Head of caudate nucleus (tissue), 42 donors: ENCODE measurements at regions not wholly inside any gene's neighbourhood (a gene's known extent, or its start where the extent isn't known, plus 50 kb on each side); places are given as distances from the start of the nearest gene placed in this dataset.

ENCODE experiments used
- DNase-seq, 42 donors: peaks; one replicate each; pipeline versions ENCODE4 v3.0.0 to v3.0.0-alpha.2; 2020 to 2021; ENCODE audit warnings: mixed read lengths in 7 of 42
- intact Hi-C: fragments of 100-400 bp; cut with DNase I; formaldehyde crosslinking; loops from one replicate; pipeline ENCODE4 v1.15.0; 2022

- DNase-seq, result no peak
- intact Hi-C loops, result no loop called here
These were observed 145.9 kb upstream of the GALNT15 start for GRCh38 chr3:16028604-16029003.

DNA sequence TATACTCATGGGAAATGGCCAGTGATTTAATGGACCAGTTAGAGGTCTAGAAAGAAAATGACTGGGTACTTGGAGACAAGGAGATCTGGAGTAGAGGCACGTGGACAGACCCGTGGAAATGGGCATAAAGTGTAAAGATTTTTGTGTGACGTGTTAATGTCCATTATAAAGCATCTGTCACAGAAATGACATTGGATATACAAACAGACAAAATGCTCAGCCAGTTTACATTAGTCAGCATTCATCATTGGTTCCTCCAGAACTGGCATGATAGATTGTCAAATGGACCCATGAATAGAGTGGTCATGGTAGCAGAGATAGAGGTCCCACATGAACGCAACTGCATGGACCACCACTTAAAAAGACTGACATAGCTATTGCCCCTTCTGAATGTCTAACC is 144.1 kb upstream of the GALNT15 start:
- no peak for DNase-seq
- intact Hi-C loops, result no loop called here

DNA sequence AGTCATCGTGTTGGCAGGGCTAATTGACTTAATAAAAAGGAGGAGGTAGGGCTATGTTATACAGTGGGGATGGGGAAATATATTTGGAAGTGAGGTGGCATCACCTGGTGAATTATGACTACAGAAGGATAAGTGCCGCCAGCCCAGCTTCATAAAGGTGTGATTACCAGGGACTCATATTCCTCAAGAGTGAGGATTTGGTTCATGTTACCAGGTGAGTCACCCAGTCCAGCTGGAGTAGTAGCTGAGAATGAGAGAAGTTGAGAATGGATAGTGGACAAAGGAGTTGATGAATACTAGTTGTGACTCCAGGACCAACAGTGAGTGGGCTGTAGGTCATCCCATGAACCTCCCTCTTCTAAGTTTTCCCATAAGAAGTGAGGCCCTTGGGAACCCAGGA is 143.0 kb upstream of the GALNT15 start:
- no peak for DNase-seq
- intact Hi-C loops, result no loop called here

DNA sequence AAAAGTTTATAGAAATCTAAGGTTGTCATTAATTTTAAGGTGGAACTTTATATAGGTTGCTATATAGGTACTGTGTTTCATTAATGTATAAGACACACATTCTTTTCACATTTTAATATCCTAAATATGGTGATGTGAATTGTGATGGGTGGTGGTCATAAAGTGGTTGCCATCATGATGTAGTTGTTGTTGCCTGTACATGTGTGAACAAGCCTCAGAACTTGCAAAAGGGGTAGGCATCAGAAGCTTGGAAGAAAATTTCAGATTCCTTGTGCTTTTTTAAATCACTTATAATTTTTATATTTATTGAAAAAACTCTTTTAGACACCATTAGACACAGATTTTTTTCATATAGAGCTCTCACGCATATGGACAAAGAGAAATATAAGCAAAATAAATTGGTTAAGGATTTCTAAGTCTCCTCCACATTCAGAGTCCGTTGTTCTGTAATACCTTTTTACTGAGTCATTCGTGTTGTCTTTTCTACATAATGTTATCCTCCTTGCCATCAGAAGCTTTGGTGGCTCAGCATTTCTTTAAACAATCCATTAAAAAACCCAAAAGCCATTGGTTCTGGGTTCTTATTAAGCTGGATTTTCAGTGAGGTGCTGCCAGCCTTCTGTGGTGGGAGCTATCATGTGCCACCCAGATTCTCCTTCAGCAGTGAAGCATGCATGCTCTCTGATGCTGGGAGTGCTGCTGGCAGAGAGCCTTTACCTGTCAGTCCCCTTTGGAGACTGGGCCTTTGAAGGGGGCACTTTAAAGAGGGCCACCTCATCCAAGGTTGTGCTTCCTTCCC is 140.4 kb upstream of the GALNT15 start:
- intact Hi-C loops, result no loop called here
- no peak for DNase-seq

- no peak for DNase-seq
These were observed 133.5 kb upstream of the GALNT15 start for GRCh38 chr3:16040991-16041390.

GRCh38 chr3:16048435-16049318 is 125.8 kb upstream of the GALNT15 start:
- intact Hi-C loops, result loop anchor here (2.0 to 5.0 kb wide), 2 partner anchors 130 to 199 kb away; no protein-coding TSS in a partner anchor
- DNase-seq, result peak in 40 of 42 donors; percentile 17 to 89 (median 64)

More at GRCh38 chr3:16040991-16041390, 133.5 kb upstream of the GALNT15 start:
- intact Hi-C loops, result no loop called here

DNA sequence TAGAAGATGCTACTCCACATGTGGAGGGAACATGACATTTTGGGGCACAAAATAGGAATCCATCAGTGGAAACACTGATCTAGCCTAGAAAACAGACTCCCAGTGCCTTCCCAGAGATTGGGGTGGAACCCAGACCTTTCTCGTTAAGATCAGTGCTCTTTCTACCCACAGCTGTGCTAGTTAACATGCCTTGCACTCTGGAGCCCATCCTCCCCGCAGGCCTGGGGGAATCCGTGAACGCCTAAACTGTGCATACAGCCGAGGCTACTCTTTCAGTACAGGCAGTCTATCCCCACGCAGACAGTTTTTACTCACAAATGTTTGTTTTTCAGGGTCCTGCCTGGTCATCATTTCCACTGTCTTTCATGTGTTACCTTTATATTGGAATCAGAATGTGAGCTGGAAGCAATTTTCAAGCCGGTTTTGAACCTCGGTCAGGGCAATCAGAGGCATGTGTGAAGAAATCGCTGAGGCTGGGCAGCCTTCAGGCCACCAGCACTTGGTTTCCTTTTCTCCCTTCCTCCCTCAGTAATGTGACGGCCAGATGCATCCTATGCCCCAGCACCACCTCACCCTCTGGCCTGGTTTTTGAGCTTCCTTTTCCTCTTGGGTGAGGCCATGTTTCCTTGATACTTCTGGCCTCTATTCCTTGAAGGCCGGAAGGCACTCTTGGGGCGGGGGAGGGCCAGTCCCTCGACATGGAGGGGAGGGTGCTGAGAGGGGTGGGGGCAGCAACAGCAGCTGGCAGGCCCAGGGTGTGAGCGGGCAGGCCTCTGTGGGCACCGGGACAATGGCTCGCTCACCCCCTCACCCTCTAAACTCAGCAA is 123.6 kb upstream of the GALNT15 start:
- DNase-seq, result no peak
- intact Hi-C loops, result no loop called here

- no peak for DNase-seq
- intact Hi-C loops, result no loop called here
These were observed 122.8 kb upstream of the GALNT15 start for GRCh38 chr3:16051691-16052090.

DNA sequence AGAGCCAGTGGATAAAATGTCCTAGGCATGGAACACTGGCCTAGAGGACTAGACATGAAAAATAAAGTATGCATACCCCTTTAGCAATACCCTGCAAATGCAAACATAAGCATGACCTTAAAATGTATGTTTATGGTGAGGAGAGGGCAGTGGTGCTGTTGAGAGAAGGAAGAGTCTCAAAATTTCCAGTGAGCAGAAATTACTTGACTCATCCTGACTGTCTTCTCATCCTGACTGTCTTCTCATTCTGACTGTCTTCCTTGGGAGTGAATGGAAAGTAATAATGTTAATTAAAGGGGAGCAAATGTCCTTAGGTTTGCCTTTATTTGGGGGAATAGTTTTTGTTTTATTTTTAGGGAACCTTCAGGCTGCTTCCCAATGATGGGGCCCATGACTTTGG is 121.5 kb upstream of the GALNT15 start:
- intact Hi-C loops, result no loop called here
- no peak for DNase-seq

GRCh38 chr3:16053794-16054193 is 120.7 kb upstream of the GALNT15 start:
- DNase-seq, result no peak
- intact Hi-C loops, result no loop called here

DNA sequence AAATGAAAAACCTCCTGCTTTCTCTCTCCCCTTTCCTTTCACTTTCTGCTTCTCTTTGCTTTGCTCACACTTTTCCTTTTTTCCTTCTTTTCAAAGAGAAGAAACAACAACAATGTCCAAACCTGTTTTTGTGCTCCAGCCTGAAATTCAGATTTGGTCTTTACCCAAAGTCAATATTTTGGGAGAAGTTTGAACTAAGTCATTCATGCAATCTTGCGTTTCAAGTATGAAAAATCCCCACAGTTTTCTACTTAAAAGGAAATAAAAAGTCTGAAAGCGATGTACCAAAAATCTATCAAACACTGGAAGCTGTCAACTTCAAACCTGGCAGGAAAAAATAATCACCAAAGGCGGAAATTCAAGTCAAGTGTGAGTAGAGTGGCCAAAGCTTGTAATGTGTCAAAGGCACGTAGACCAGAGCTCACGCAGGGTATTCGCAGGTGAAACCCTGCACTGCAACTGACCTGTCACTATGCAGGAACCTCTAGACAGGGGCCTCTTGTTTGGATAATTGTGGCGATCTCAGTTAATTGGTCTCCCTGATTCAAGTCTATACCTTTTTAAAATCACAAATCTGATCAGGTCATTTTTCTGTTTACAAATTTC is 118.8 kb upstream of the GALNT15 start:
- no peak for DNase-seq
- intact Hi-C loops, result no loop called here

DNA sequence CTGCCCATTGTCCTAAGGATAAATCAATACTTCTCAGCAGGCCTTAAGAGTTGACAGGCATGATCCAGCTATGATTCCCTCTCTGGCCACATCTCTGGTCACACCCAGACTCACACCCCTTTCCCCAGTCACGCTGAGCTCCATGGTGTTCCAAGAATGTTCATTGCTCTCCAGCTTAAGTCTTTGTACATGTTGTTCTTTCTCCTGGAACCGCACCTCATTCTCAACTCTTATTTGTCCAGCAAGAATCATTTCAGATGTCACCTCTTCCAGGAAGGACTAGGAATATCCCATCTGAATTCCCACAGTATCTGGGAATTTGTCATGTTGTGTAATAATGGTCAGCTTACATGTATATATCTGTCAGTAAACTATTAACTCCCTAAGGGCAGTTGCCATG is 118.3 kb upstream of the GALNT15 start:
- DNase-seq, result no peak
- intact Hi-C loops, result no loop called here

DNA sequence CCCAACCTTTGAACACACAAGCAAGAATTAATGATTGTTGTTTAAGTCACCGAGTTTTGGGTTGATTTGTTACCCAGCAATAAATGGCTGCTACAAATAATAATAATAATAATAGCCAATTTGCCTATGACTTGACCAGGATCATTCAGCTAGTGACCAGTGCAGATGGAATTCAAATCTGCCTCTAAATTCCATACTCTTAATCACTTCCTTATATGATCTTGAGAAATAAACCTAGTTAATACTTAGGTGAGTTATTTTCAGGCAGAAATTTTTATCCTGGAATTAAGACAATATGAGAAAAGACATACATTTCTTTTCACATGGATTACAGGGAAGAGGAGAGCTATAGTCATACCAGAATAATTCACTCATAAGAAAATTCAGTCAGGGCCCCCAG is 116.0 kb upstream of the GALNT15 start:
- intact Hi-C loops, result no loop called here
- no peak for DNase-seq

DNA sequence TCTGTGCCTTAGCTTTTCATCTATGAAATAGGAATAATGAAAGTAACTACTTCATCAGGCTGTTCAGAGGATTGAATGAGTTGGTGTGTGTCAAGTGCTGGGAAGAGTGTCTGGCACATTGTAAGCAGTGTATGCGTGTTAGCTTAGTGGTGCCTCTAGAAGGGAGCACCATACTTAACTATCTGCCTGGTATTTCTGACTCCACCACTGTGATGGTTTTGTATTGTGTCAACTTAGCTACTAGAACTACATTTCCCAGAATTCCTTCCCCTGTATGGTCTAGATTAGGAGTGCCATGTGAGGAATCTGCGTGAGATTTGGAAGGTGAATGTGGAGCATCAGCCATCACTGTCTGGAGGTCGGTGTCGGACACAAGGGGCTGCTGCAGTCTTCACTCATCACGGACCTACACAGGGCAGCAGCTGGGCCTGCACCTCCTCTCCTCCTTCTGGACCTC is 115.4 kb upstream of the GALNT15 start:
- intact Hi-C loops, result no loop called here
- DNase-seq, result no peak

DNA sequence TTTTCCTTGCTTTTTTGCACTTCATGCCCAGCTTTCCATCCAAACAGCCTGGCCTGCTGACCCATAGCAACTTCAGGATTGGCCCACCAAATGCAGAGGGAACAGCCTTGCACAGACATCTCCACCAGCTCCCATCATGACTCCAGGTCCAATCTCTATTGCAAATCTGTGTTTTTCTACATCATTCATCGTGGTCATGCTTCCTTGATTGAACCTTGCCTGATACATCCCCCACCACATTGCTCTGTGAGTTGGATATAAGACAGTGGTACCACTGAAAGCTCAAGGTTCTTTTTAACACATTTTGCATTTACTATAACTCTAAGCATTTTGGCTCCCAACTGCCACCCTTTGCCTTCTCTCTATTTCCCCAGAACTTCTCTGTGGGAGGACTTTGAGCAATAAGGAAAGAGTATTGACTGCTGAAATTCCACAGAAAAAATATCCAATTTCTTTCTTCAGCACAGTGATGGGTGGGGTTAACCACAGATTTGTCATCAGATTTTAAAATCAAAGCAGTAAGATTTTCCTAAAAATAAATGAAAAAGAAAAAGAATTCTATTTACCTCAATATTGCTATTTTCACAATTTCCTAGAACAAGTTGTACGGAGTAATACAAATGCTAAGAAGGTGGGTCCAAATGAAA is 114.6 kb upstream of the GALNT15 start:
- intact Hi-C loops, result no loop called here
- DNase-seq, result no peak

DNA sequence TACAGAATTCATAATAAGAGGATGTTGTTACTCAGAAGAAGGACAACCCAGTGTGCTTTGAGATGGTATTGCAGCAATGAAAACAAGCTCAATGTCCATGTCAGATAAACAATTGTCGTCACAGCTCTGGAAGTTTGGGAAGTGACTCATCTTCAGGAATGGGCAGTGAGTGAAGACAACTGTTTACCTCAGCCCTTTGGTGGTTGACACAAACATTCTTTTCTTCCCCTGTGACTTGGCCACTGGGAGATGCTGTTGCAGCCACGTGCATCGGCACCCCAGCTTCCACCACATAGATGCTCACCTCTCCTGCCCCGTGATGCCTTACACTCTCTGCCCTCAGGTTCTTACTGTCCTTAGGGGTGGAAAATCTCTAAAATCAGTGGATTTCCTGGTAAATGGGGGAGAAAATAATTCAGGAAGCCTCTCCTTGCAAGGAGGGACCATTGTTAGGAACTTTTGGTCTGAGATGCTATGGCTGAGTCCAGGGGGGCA is 114.1 kb upstream of the GALNT15 start:
- DNase-seq, result peak in 22 of 42 donors; percentile 11 to 74 (median 43)
- intact Hi-C loops, result no loop called here

- intact Hi-C loops, result no loop called here
- DNase-seq, result peak in 18 of 42 donors; percentile 9 to 67 (median 34)
These were observed 113.5 kb upstream of the GALNT15 start for GRCh38 chr3:16060945-16061344.

DNA sequence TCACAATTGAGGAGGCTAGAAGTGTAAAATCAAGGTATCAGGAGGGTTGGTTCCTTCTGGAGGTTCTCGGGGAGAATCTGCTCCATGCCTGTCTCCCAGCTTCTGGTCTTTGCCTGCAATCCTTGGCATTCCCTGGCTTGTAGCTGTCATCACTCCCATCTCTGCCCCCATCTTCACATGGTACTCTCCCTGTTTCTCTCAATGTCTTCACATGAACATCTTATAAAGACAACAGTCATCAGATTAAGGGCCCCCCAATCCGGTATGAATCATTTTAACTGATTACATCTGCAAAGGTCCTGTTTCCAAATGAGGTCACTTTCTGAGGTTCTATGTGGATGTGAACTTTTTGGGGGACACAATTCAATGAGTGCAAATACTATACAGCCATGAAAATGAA is 113.0 kb upstream of the GALNT15 start:
- intact Hi-C loops, result no loop called here

More for the DNA sequence above, 113.0 kb upstream of the GALNT15 start:
- DNase-seq, result no peak
